H1 (cell line): ENCODE measurements at regions not wholly inside any gene's neighbourhood (a gene's known extent, or its start where the extent isn't known, plus 50 kb on each side); places are given as distances from the start of the nearest gene placed in this dataset.

Experiments
- ATF2 ChIP-seq: IDR thresholded peaks from 2 replicates; pipeline ENCODE4 v1.6.1; 2012; ENCODE audit warnings: low read length, inconsistent platforms
- FOSL1 ChIP-seq: IDR thresholded peaks from 2 replicates; pipeline ENCODE4 v1.6.1; 2011; ENCODE audit warnings: mild to moderate bottlenecking, low read depth, low read length, moderate library complexity; ENCODE audit not compliant: insufficient read depth
- POLR2A ChIP-seq, 2 experiments: IDR thresholded peaks; 1 replicate in 1 of 2; 2 replicates in 1 of 2; pipeline ENCODE4 v1.6.1; 2011; ENCODE audit warnings: low read depth in 2 of 2, low read length in 2 of 2, mild to moderate bottlenecking in 2 of 2; ENCODE audit errors: control extremely low read depth in 1 of 2
- POLR2AphosphoS5 ChIP-seq: IDR thresholded peaks from 2 replicates; pipeline ENCODE4 v1.6.1; 2011; ENCODE audit warnings: low read depth, low read length
- RAD21 ChIP-seq, 2 experiments: IDR thresholded peaks in 1 of 2; conservative IDR thresholded peaks in 1 of 2; 2 replicates each; pipeline ENCODE4 v1.6.1; 2011; ENCODE audit warnings: low read depth in 2 of 2, low read length in 2 of 2, improper control_type of control experiment in 1 of 2, inconsistent platforms in 1 of 2, mild to moderate bottlenecking in 1 of 2, moderate library complexity in 1 of 2
- SIN3A ChIP-seq, 2 experiments: IDR thresholded peaks in 1 of 2; conservative IDR thresholded peaks in 1 of 2; 2 replicates each; pipeline ENCODE4 v1.6.1; 2011 to 2012; ENCODE audit warnings: low read length in 2 of 2, improper control_type of control experiment in 1 of 2, low read depth in 1 of 2, mild to moderate bottlenecking in 1 of 2
- SP1 ChIP-seq: IDR thresholded peaks from 2 replicates; pipeline ENCODE4 v1.6.1; 2011; ENCODE audit warnings: low read depth, low read length
- TF ChIP-seq, protein P1 (sequence below): IDR thresholded peaks from 2 replicates; pipeline ENCODE4 v1.6.1; 2011; ENCODE audit warnings: low read length, improper control_type of control experiment
- TF ChIP-seq, protein P2 (sequence below), 3 experiments: IDR thresholded peaks; 1 replicate in 2 of 3; 2 replicates in 1 of 3; pipeline versions ENCODE4 v1.5.1 to v1.6.1; 2011; ENCODE audit warnings: low read length in 3 of 3, mild to moderate bottlenecking in 3 of 3, inconsistent platforms in 2 of 3, low read depth in 1 of 3, moderate library complexity in 1 of 3; ENCODE audit not compliant: insufficient read depth in 1 of 3; ENCODE audit errors: control extremely low read depth in 1 of 3
- TF ChIP-seq, protein P3 (sequence below): IDR thresholded peaks from 2 replicates; pipeline ENCODE4 v1.6.1; 2011; ENCODE audit warnings: low read depth, mild to moderate bottlenecking, low read length; ENCODE audit not compliant: insufficient read depth

GRCh38 chr4:100694467-100694866 lies 176.6 kb upstream of the EMCN start:
- TF ChIP-seq, protein P1, sequence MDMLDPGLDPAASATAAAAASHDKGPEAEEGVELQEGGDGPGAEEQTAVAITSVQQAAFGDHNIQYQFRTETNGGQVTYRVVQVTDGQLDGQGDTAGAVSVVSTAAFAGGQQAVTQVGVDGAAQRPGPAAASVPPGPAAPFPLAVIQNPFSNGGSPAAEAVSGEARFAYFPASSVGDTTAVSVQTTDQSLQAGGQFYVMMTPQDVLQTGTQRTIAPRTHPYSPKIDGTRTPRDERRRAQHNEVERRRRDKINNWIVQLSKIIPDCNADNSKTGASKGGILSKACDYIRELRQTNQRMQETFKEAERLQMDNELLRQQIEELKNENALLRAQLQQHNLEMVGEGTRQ = no peak
- TF ChIP-seq ATF2 = no peak
- no peak for TF ChIP-seq SIN3A (conservative IDR thresholded peaks at IDR 0.05 in 1 of 2, IDR thresholded peaks at IDR 0.05 in 1 of 2; ENCODE audit: low read depth in 1 of 2, low read length in 2 of 2)
- TF ChIP-seq, protein P2, sequence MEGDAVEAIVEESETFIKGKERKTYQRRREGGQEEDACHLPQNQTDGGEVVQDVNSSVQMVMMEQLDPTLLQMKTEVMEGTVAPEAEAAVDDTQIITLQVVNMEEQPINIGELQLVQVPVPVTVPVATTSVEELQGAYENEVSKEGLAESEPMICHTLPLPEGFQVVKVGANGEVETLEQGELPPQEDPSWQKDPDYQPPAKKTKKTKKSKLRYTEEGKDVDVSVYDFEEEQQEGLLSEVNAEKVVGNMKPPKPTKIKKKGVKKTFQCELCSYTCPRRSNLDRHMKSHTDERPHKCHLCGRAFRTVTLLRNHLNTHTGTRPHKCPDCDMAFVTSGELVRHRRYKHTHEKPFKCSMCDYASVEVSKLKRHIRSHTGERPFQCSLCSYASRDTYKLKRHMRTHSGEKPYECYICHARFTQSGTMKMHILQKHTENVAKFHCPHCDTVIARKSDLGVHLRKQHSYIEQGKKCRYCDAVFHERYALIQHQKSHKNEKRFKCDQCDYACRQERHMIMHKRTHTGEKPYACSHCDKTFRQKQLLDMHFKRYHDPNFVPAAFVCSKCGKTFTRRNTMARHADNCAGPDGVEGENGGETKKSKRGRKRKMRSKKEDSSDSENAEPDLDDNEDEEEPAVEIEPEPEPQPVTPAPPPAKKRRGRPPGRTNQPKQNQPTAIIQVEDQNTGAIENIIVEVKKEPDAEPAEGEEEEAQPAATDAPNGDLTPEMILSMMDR (IDR thresholded peaks at IDR 0.05; ENCODE audit: control extremely low read depth in 1 of 3, insufficient read depth in 1 of 3, low read depth in 1 of 3, low read length in 3 of 3) = no peak
- no peak for TF ChIP-seq SP1
- TF ChIP-seq FOSL1 = no peak
- no peak for TF ChIP-seq POLR2AphosphoS5
- TF ChIP-seq, protein P3, sequence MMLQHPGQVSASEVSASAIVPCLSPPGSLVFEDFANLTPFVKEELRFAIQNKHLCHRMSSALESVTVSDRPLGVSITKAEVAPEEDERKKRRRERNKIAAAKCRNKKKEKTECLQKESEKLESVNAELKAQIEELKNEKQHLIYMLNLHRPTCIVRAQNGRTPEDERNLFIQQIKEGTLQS = no peak
- no peak for TF ChIP-seq POLR2A (IDR thresholded peaks at IDR 0.05; ENCODE audit: control extremely low read depth in 1 of 2, low read depth in 2 of 2, low read length in 2 of 2)
- no peak for TF ChIP-seq RAD21 (IDR thresholded peaks at IDR 0.05 in 1 of 2, conservative IDR thresholded peaks at IDR 0.05 in 1 of 2; ENCODE audit: low read depth in 2 of 2, low read length in 2 of 2)
